ENCODE measurements at regions not wholly inside any gene's neighbourhood (a gene's known extent, or its start where the extent isn't known, plus 50 kb on each side); places are given as distances from the start of the nearest gene placed in this dataset.

DNA sequence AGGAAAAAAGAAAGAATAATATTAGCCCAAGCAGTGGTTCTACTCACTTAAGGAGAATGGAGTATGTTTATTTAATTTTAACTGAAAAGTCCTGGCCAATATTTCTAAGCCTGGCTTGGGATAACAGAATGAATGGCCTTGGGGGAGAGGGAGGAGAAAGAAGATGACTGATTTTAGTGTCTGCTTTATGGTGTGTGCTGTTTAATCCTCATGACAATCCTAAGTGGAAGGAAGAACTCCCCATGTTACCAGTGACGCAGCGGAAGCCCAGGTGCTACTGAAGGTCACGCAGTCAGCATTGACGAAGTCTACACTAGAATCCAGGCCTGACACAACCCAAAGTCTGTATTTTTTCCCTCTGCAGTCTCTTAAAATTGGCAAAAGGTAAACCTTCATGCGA is 50.5 kb downstream of the PALM2AKAP2 start:
- H3K9me3 ChIP-seq (ENCODE audit: severe bottlenecking) = peaks cover 10% of the 10 kb centered on the region
- TF ChIP-seq, protein P1, sequence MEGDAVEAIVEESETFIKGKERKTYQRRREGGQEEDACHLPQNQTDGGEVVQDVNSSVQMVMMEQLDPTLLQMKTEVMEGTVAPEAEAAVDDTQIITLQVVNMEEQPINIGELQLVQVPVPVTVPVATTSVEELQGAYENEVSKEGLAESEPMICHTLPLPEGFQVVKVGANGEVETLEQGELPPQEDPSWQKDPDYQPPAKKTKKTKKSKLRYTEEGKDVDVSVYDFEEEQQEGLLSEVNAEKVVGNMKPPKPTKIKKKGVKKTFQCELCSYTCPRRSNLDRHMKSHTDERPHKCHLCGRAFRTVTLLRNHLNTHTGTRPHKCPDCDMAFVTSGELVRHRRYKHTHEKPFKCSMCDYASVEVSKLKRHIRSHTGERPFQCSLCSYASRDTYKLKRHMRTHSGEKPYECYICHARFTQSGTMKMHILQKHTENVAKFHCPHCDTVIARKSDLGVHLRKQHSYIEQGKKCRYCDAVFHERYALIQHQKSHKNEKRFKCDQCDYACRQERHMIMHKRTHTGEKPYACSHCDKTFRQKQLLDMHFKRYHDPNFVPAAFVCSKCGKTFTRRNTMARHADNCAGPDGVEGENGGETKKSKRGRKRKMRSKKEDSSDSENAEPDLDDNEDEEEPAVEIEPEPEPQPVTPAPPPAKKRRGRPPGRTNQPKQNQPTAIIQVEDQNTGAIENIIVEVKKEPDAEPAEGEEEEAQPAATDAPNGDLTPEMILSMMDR (IDR thresholded peaks at IDR 0.05; ENCODE audit: low read depth, low read length) = no peak
- no peak overlapping the region for H3K4me3 ChIP-seq (ENCODE audit: low read depth, low read length)
- DNase-seq = no peak
- H3K27ac ChIP-seq = no peak overlapping the region
- H3K27me3 ChIP-seq (ENCODE audit: insufficient read depth, low read depth, severe bottlenecking) = peaks cover 84% of the 10 kb centered on the region
- H3K36me3 ChIP-seq = no peaks in the 10 kb centered on the region

DNA sequence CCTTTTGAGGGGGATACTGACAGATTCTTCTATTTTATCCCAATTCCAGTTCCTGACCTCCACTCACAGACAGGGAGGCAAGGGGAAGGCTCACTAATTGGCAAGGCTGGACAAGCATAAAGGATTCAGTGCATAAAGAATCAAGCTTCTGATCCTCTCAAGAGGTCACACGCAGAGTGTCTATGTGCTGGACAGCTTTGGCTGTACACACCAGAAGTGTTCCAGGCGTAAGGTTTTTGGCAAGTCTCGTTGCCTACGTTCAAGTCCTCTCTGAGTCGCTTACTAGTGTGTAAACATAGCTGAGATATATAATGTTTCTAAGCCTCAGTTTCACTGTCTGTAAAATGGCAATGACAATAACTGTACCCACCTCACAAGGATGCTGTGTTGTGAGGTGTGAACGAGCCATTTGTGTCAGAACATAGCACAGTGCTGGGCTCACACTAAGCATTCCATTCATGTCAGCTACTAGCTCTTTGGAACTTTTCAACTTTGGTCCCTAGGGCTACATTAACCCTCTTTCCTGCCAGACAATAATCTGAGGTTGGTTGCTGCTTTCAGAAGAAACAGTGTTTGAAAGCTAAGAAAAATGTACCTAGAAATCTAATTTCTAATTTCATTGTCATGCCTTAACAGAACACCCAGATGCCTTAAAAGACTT is 52.1 kb downstream of the PALM2AKAP2 start:
- TF ChIP-seq, protein P1 (IDR thresholded peaks at IDR 0.05; ENCODE audit: low read depth, low read length) = no peak
- peaks cover 13% of the 10 kb centered on the region for H3K9me3 ChIP-seq (ENCODE audit: severe bottlenecking)
- DNase-seq = no peak

DNA sequence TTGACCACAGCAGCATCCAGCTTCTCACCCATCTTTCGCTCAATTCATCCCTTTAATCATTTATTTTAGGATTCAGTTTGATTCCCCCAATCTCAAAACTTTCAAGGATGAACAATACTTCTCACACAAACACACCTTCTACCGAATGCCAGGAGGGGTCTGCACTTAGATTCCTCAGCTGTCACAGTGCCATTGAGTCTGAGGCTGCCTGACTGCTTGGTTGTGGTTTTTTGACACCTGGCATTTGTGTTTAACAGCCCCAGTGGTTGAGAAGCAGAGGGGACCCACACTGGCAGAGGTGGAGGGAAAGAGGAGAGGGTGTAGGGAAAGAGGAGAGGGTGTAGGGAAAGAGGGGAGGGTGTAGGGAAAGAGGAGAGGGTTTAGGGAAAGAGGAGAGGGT is 54.9 kb downstream of the PALM2AKAP2 start:
- Histone ChIP-seq H3K27ac (no peak overlapping the region), H3K4me3 (ENCODE audit: low read depth, low read length) (no peak overlapping the region), H3K36me3 (no peaks in the 10 kb centered on the region), H3K9me3 (ENCODE audit: severe bottlenecking) (peaks cover 13% of the 10 kb centered on the region), H3K27me3 (ENCODE audit: insufficient read depth, low read depth, severe bottlenecking) (peaks cover 90% of the 10 kb centered on the region)
- no peak for DNase-seq
- TF ChIP-seq, protein P1 (IDR thresholded peaks at IDR 0.05; ENCODE audit: low read depth, low read length) = no peak

More for the DNA sequence above, 52.1 kb downstream of the PALM2AKAP2 start:
- Histone ChIP-seq H3K36me3 (no peaks in the 10 kb centered on the region), H3K27me3 (ENCODE audit: insufficient read depth, low read depth, severe bottlenecking) (peaks cover 92% of the 10 kb centered on the region), H3K27ac (no peak overlapping the region), H3K4me3 (ENCODE audit: low read depth, low read length) (no peak overlapping the region)

DNA sequence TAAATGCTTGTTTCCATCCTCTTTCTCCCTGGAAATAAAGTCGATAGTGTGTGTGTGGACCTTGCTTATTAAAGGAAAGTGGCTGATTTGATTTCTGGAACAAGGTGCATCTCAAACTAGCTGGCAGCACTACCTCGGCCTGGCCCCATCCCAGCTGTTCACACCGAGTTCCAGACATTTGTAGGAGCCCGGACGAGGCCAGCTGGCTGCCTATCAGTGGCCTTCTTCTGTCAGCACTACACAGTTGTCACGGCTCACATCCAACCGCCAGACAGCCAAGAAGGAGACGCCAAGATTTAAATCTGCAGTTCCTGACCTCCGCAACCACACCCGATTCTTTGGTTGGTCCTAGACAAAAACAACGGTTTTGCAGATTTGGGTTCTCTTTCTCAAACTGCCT is 63.6 kb downstream of the PALM2AKAP2 start:
- peaks cover 73% of the 10 kb centered on the region for H3K27me3 ChIP-seq (ENCODE audit: insufficient read depth, low read depth, severe bottlenecking)
- H3K4me3 ChIP-seq (ENCODE audit: low read depth, low read length) = no peak overlapping the region
- H3K27ac ChIP-seq = no peak overlapping the region
- H3K9me3 ChIP-seq (ENCODE audit: severe bottlenecking) = peaks cover 7% of the 10 kb centered on the region
- TF ChIP-seq, protein P1 (IDR thresholded peaks at IDR 0.05; ENCODE audit: low read depth, low read length) = no peak
- H3K36me3 ChIP-seq = no peaks in the 10 kb centered on the region
- DNase-seq = no peak

DNA sequence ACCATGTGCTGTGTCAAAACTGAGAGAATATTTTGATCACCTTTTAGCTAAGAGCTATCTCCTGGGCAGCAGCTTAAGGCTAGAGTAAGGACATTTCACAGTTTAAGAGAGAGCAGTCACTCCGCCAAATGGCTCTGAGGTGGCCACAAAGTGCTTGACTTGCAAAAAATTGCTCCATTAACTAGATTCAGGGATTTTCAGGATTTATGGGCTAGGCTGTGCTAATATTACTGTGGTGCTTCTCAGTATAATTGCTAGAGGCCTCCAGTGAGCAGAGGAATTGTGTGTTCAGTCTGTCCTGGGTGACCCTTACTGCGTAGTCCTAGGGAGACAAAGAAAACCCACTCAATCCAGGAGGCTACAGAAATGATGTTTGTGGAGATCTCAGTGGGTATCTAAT is 65.2 kb downstream of the PALM2AKAP2 start:
- Histone ChIP-seq H3K36me3 (no peaks in the 10 kb centered on the region), H3K9me3 (ENCODE audit: severe bottlenecking) (peaks cover 7% of the 10 kb centered on the region), H3K27me3 (ENCODE audit: insufficient read depth, low read depth, severe bottlenecking) (peaks cover 71% of the 10 kb centered on the region), H3K27ac (no peak overlapping the region), H3K4me3 (ENCODE audit: low read depth, low read length) (no peak overlapping the region)
- no peak for DNase-seq
- TF ChIP-seq, protein P1 (IDR thresholded peaks at IDR 0.05; ENCODE audit: low read depth, low read length) = no peak

DNA sequence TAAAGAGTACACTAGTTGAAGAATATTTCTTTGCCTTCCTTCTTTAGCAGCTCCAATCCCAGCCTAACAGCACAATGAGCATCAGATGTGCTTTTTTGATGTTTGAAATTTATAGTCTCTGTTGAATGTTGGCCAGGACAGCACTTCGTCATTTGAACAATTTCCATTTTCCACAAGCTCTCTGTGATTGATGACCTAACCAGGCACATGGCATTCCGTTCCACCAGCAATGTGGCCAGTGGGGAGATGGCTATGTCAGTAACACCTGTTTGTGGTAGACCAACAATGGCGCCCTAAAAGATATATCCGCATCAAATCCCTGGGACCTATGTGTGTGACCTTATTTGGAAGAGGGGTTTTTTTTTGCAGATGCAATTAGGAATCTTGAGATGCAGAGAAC is 66.8 kb downstream of the PALM2AKAP2 start:
- no peak overlapping the region for H3K4me3 ChIP-seq (ENCODE audit: low read depth, low read length)
- TF ChIP-seq, protein P1 (IDR thresholded peaks at IDR 0.05; ENCODE audit: low read depth, low read length) = no peak
- no peaks in the 10 kb centered on the region for H3K36me3 ChIP-seq
- H3K9me3 ChIP-seq (ENCODE audit: severe bottlenecking) = no peaks in the 10 kb centered on the region
- peaks cover 84% of the 10 kb centered on the region for H3K27me3 ChIP-seq (ENCODE audit: insufficient read depth, low read depth, severe bottlenecking)
- DNase-seq = no peak
- no peak overlapping the region for H3K27ac ChIP-seq
